BLaER1 treated with 17β-estradiol and CSF1 and Interleukin-3, amounts not matched to agents 10 nM and 100 nM (cell line): ENCODE measurements at regions not wholly inside any gene's neighbourhood (a gene's known extent, or its start where the extent isn't known, plus 50 kb on each side); places are given as distances from the start of the nearest gene placed in this dataset.

Experiments used
- H3K27ac ChIP-seq, 11 experiments: shearing (Covaris generic); formaldehyde crosslinking; 2 replicates each; pipeline ENCODE4 v1.8.1; 2022
- H3K27me3 ChIP-seq, 11 experiments: shearing (Covaris generic); formaldehyde crosslinking; 2 replicates each; pipeline ENCODE4 v1.8.1; 2022
- H3K36me3 ChIP-seq, 11 experiments: shearing (Covaris generic); formaldehyde crosslinking; 2 replicates each; pipeline ENCODE4 v1.8.1; 2022
- H3K4me1 ChIP-seq, 10 experiments: shearing (Covaris generic); formaldehyde crosslinking; 2 replicates each; pipeline ENCODE4 v1.8.1; 2022
- H3K4me2 ChIP-seq, 11 experiments: shearing (Covaris generic); formaldehyde crosslinking; 2 replicates each; pipeline ENCODE4 v1.8.1; 2022
- H3K4me3 ChIP-seq, 10 experiments: shearing (Covaris generic); formaldehyde crosslinking; 2 replicates each; pipeline ENCODE4 v1.8.1; 2022
- H3K9ac ChIP-seq, 11 experiments: shearing (Covaris generic); formaldehyde crosslinking; 2 replicates each; pipeline ENCODE4 v1.8.1; 2022
- H3K9me3 ChIP-seq, 11 experiments: shearing (Covaris generic); formaldehyde crosslinking; replicated peaks in 1 of 11; 2 replicates each; pipeline ENCODE4 v1.8.1; 2022
- H4K20me1 ChIP-seq, 11 experiments: shearing (Covaris generic); formaldehyde crosslinking; 2 replicates each; pipeline ENCODE4 v1.8.1; 2022
- Cebpa-rat ChIP-seq, 11 experiments: shearing (Covaris generic); IDR thresholded peaks; 2 replicates each; pipeline ENCODE4 v1.8.1; 2022

DNA sequence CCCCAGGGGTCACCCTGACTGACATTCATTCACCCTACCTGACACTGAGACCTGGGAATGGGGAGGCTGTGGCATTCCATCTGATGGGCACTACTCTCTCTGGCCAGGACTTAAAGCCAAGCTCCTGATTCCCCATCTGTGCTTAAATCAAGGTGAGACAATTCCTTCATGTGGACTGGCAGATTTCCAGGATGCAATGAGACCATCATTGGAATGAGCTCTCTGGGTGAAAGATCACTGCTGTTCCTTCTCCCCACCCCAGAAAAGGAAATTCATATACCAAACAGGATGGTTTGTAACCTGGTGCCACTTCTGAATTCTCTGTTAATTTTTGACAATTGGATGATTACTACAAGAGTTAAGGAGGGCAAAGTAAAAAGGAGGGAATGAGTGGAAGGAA lies 354.8 kb downstream of the MID1IP1 start:
- no peak for TF ChIP-seq Cebpa-rat (IDR thresholded peaks at IDR 0.05)
- H3K4me2 ChIP-seq: 0 out of 22 replicates have a peak overlapping the region, but pooled peaks of 1 of the 11 experiments have one; percentile 23

DNA sequence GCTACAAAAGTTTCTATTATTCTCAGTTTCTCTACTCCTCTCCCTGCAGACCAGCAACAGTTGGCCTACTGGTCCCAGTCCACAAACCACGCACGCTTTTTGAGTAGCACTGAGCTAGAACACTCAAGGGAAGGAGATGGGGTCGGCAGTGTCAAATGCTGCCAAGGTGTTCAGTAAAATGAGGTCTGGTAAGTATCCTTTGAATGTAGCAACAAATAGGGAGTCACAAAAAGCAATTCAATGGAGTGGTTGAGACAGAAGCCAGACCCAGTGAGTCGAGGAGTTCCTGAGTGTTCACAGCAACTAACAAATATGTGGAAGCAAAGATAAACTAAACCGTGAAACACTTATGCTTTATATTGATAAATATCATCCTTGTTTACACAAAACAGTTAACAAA lies 355.7 kb downstream of the MID1IP1 start:
- H3K9ac ChIP-seq: no peak overlapping the region
- H3K4me2 ChIP-seq: no peak overlapping the region
- peaks cover 0 to 44% (median 14%) of the 10 kb centered on the region in 10 experiments; a peak in 11 of 20 replicates for H3K4me1 ChIP-seq
- no peak overlapping the region for H3K4me3 ChIP-seq
- no peak overlapping the region for H3K27ac ChIP-seq
- peaks cover 5 to 16% (median 12%) of the 10 kb centered on the region in 11 experiments; a peak in 19 of 22 replicates for H3K27me3 ChIP-seq
- TF ChIP-seq Cebpa-rat (IDR thresholded peaks at IDR 0.05): no peak
- H3K9me3 ChIP-seq: no peaks in the 10 kb centered on the region
- H4K20me1 ChIP-seq: no peaks in the 10 kb centered on the region; a peak in 1 of 22 replicates
- no peaks in the 10 kb centered on the region for H3K36me3 ChIP-seq

More for the DNA sequence above, 354.8 kb downstream of the MID1IP1 start:
- Histone ChIP-seq H3K9ac (no peak overlapping the region), H4K20me1 (no peaks in the 10 kb centered on the region), H3K4me3 (no peak overlapping the region), H3K27me3 (peaks cover 0 to 6% (median 3%) of the 10 kb centered on the region in 11 experiments; a peak in 14 of 22 replicates), H3K9me3 (no peaks in the 10 kb centered on the region), H3K36me3 (no peaks in the 10 kb centered on the region), H3K27ac (no peak overlapping the region), H3K4me1 (peaks cover 0 to 34% (median 12%) of the 10 kb centered on the region in 10 experiments; a peak in 11 of 20 replicates)

DNA sequence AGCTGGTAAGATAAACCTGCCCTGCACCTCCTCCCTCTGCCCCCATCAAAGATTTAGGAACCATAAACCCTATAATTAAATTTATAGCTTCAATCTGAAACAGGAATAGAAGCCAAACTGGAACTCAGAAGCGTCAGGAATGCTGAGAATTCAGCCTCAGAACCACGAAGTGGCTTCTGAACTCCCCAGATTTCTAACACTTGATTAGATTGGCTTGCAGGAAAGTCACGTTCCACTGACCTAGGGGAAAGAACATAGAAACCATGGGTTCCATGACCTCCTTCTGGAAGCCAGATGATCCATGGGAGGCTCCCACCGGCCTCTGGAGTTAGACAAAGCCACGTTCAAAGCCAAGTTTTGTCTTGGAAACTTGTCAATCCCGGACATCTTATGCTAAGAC lies 356.5 kb downstream of the MID1IP1 start:
- no peak overlapping the region for H3K9ac ChIP-seq
- H3K27me3 ChIP-seq: peaks cover 9 to 24% (median 20%) of the 10 kb centered on the region in 11 experiments; a peak in 21 of 22 replicates
- H4K20me1 ChIP-seq: no peaks in the 10 kb centered on the region; a peak in 1 of 22 replicates
- H3K9me3 ChIP-seq: no peaks in the 10 kb centered on the region
- peaks cover 0 to 46% (median 13%) of the 10 kb centered on the region in 10 experiments; a peak in 10 of 20 replicates for H3K4me1 ChIP-seq
- no peak overlapping the region for H3K4me3 ChIP-seq
- TF ChIP-seq Cebpa-rat (IDR thresholded peaks at IDR 0.05): no peak
- peak overlapping the region in 3 of 11 experiments; percentile 71 to 77 (median 71); a peak in 1 of 22 replicates for H3K4me2 ChIP-seq
- H3K27ac ChIP-seq: no peak overlapping the region
- no peaks in the 10 kb centered on the region for H3K36me3 ChIP-seq

DNA sequence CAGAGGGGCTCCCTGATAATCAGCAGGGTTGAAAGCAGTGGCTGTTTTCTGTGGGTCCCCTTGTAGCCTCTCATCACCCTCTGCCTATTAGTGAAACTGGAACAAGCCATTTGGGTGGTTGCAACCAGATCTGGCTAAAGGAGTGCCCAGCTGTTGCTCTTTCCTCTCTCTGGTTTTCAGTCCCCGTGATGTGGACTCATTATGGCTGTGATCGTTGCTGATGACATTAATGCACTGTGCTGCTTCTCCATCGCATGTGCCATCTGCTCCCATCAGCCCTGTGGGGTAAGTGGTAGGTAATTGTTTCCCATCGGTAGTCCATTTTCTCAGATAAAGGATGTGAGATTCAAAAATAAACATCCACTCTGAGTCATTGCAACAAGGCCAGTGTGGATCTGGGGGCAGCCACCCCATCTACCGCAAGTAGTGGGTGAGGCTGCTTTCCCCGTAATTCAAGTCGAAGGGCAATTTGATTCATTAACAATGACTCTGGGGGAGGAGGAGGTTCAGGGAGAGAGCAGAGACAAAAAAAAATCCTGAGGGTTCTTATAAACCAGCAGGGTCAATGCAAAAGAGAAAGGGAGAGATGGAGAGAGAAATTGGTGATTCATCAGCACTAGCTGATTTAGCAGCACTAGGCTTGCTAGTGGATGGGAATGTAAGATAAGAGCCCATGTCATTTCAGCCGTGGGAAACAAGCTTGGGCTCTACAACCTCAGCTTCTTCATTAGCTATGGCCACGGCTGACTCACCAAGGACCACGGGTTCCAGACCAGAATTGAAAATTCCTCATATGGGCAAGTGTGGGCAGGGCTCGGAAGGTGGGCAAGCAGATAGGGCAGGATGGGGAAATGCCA lies 357.8 kb downstream of the MID1IP1 start:
- Histone ChIP-seq H3K4me1 (peaks cover 0 to 46% (median 13%) of the 10 kb centered on the region in 10 experiments; a peak in 10 of 20 replicates), H3K9me3 (no peaks in the 10 kb centered on the region), H3K4me3 (no peak overlapping the region), H3K9ac (no peak overlapping the region), H3K27me3 (peaks cover 21 to 36% (median 32%) of the 10 kb centered on the region in 11 experiments), H3K4me2 (peak overlapping the region in 6 of 11 experiments; percentile 3 to 77 (median 60); a peak in 10 of 22 replicates), H3K27ac (peak overlapping the region in 2 of 11 experiments; percentile 39 to 51; a peak in 2 of 22 replicates), H3K36me3 (no peaks in the 10 kb centered on the region), H4K20me1 (no peaks in the 10 kb centered on the region; a peak in 3 of 22 replicates)
- no peak for TF ChIP-seq Cebpa-rat (IDR thresholded peaks at IDR 0.05)

DNA sequence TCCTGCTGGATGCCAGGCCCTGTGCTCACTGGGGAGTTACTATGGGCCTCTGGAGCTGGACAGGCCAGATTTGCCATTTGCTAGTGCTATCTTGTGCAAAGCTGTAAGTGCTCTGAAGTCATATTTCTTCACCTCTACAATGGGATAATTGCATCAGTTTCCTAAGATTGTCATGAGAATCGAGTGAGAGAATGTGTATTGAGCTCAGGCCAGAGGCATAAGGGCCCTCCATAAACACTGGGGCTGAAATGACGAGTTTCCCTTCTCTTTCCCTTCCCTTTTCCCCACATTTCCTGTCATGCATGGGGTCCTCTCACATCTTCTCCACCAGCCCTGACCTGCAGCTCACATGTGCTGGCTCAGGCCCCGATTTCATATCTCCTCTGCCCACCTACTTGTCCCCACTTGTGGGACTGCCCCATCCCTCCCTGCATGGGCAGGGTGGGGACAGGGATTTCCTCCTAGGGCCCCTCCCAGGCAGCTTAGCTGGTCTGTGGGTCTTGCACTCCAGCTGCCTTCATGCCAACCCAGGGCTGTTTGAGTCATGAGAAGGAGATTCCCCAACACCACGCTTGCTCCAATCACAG lies 358.8 kb downstream of the MID1IP1 start:
- Histone ChIP-seq H3K27ac (peak overlapping the region in 1 of 11 experiments; percentile 48; a peak in 2 of 22 replicates), H3K9me3 (no peaks in the 10 kb centered on the region), H3K4me2 (peak overlapping the region in 5 of 11 experiments; percentile 39 to 77 (median 71); a peak in 10 of 22 replicates), H3K27me3 (peaks cover 30 to 39% (median 36%) of the 10 kb centered on the region in 11 experiments), H3K4me3 (no peak overlapping the region), H4K20me1 (no peaks in the 10 kb centered on the region; a peak in 3 of 22 replicates), H3K36me3 (no peaks in the 10 kb centered on the region), H3K4me1 (peaks cover 0 to 46% (median 18%) of the 10 kb centered on the region in 10 experiments; a peak in 13 of 20 replicates), H3K9ac (no peak overlapping the region)
- no peak for TF ChIP-seq Cebpa-rat (IDR thresholded peaks at IDR 0.05)

DNA sequence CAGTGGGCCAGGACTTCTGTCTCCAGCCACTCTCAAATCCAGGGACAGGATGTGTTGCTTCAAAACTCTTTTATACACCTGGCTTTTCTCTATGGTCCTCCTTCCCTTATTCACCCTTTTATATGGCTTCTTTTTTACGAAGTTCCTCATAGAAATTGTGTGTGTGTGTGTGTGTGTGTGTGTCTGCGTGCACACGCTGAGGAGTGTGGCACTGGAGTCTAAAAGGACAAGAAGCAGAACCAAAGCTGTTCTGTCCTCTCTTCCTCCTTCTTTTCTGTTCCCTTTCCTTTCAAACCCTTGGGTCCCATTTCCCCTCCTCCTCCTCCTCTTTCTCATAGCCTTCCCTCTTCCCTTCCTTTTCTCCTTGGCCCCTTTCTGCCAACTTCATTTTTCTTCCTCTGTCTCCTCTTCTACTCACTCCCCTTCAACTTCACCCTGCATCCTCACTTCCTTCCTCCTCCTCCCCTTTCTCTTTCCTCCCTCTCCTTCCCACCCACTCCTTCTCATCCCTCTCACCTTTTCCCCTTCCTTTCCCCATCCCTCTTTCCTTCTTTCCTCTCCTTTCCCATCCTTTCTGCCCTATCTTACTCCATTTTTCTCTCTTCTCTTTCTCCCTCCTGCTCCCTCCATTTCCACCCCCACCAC lies 360.5 kb downstream of the MID1IP1 start:
- H3K9me3 ChIP-seq: no peaks in the 10 kb centered on the region
- no peak overlapping the region for H3K9ac ChIP-seq
- no peak overlapping the region for H3K4me3 ChIP-seq
- H3K27me3 ChIP-seq: peaks cover 28 to 39% (median 36%) of the 10 kb centered on the region in 11 experiments
- no peak overlapping the region for H3K27ac ChIP-seq
- H3K4me1 ChIP-seq: peaks cover 5 to 52% (median 25%) of the 10 kb centered on the region in 10 experiments; a peak in 16 of 20 replicates
- H4K20me1 ChIP-seq: no peaks in the 10 kb centered on the region; a peak in 4 of 22 replicates
- no peaks in the 10 kb centered on the region for H3K36me3 ChIP-seq
- H3K4me2 ChIP-seq: peak overlapping the region in 5 of 11 experiments; percentile 5 to 77 (median 71); a peak in 6 of 22 replicates
- TF ChIP-seq Cebpa-rat (IDR thresholded peaks at IDR 0.05): no peak

DNA sequence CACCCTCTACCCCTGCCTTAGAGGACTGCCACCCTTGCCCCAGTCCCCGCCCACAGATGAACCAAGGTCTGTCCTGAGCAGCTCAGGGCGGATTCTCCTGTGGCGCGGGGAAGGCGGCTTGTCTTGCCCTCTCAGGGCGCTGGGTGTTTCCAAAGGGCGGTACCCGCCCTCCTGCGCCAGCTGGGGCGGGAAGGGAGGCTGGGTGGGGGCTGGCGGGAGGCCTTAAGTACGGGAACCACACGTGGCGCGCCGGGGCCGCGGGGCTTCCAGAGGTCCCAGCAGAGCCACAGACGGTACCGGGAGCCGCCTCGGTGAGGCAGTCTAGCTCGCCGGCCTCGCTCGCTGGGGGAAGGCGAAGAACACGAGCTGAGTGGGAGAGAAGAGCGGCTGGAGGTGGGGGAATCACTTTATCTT lies 361.1 kb downstream of the MID1IP1 start:
- peak overlapping the region in 5 of 11 experiments; percentile 20 to 77 (median 71); a peak in 7 of 22 replicates for H3K4me2 ChIP-seq
- peaks cover 28 to 39% (median 36%) of the 10 kb centered on the region in 11 experiments for H3K27me3 ChIP-seq
- H3K27ac ChIP-seq: no peak overlapping the region
- H3K9me3 ChIP-seq: no peaks in the 10 kb centered on the region
- H3K4me1 ChIP-seq: peaks cover 8 to 53% (median 28%) of the 10 kb centered on the region in 10 experiments; a peak in 18 of 20 replicates
- TF ChIP-seq Cebpa-rat (IDR thresholded peaks at IDR 0.05): no peak
- no peak overlapping the region for H3K9ac ChIP-seq
- no peaks in the 10 kb centered on the region for H3K36me3 ChIP-seq
- H4K20me1 ChIP-seq: no peaks in the 10 kb centered on the region; a peak in 4 of 22 replicates
- no peak overlapping the region for H3K4me3 ChIP-seq

DNA sequence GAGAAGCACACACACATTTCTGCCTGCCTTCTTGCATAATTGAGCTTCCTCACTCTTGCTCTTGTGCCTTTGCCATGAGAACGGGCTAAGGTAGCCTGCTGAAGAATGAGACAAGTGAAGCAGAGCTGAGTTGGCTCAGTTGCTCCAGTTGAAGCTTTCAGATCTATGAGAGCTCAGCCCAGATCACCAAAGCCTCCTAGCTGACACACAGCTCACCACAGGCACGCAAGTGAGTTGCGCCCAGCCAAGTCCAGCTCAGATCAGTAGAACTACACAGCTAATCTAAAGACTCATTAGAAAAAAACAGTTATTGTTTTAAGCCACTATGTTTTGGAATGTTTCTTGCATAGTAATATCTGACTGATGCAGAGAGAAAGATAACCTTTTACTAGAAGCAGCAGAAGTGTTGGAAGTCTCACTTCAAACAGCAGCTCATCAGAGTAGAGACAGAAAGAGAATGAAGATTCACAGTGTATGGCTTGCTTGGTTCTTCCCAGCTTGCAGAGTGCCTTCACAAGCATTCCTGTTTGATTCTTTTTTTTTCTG lies 362.4 kb downstream of the MID1IP1 start:
- H3K27ac ChIP-seq: no peak overlapping the region
- no peaks in the 10 kb centered on the region; a peak in 4 of 22 replicates for H4K20me1 ChIP-seq
- no peaks in the 10 kb centered on the region for H3K9me3 ChIP-seq
- H3K9ac ChIP-seq: no peak overlapping the region
- no peak overlapping the region for H3K4me2 ChIP-seq
- peaks cover 28 to 39% (median 36%) of the 10 kb centered on the region in 11 experiments for H3K27me3 ChIP-seq
- no peaks in the 10 kb centered on the region for H3K36me3 ChIP-seq
- H3K4me1 ChIP-seq: peaks cover 16 to 53% (median 30%) of the 10 kb centered on the region in 10 experiments
- no peak for TF ChIP-seq Cebpa-rat (IDR thresholded peaks at IDR 0.05)
- no peak overlapping the region for H3K4me3 ChIP-seq
